Lower lobe of right lung (tissue), 2 donors: ENCODE measurements at regions not wholly inside any gene's neighbourhood (a gene's known extent, or its start where the extent isn't known, plus 50 kb on each side); places are given as distances from the start of the nearest gene placed in this dataset.

Experiments used
- ATAC-seq, 2 donors: fragments of 200-7000 bp; cut with Tn5 transposase; one replicate each; pipeline ENCODE4 v1.9.1; 2020 to 2022; ENCODE audit warnings: mild to moderate bottlenecking in 2 of 2, moderate library complexity in 2 of 2
- DNase-seq: peaks from one replicate; pipeline ENCODE4 v3.0.0-alpha.2; 2020
- H3K27ac ChIP-seq: fragments of 200-600 bp; one replicate; pipeline ENCODE4 v1.8.0; 2022
- H3K27me3 ChIP-seq: fragments of 200-600 bp; one replicate; pipeline ENCODE4 v1.8.0; 2022; ENCODE audit warnings: low read depth
- H3K36me3 ChIP-seq: fragments of 200-600 bp; one replicate; pipeline ENCODE4 v1.8.0; 2022; ENCODE audit warnings: mild to moderate bottlenecking
- H3K4me1 ChIP-seq: fragments of 200-600 bp; one replicate; pipeline ENCODE4 v1.8.0; 2022
- H3K4me3 ChIP-seq: fragments of 200-600 bp; one replicate; pipeline ENCODE4 v1.8.0; 2022; ENCODE audit warnings: mild to moderate bottlenecking
- H3K9me3 ChIP-seq: fragments of 200-600 bp; one replicate; pipeline ENCODE4 v1.8.0; 2022
- intact Hi-C: fragments of 100-400 bp; cut with DNase I; formaldehyde crosslinking; loops from one replicate; pipeline ENCODE4 v1.11.0; 2022
- TF ChIP-seq, protein P1 (sequence below): fragments of 200-600 bp; IDR thresholded peaks from one replicate; pipeline ENCODE4 v1.8.0; 2022; ENCODE audit warnings: antibody characterized with exemption, mild to moderate bottlenecking
- donor health status: DM: no; HTN: yes; CAD: no; lungs with severe emphysema.

DNA sequence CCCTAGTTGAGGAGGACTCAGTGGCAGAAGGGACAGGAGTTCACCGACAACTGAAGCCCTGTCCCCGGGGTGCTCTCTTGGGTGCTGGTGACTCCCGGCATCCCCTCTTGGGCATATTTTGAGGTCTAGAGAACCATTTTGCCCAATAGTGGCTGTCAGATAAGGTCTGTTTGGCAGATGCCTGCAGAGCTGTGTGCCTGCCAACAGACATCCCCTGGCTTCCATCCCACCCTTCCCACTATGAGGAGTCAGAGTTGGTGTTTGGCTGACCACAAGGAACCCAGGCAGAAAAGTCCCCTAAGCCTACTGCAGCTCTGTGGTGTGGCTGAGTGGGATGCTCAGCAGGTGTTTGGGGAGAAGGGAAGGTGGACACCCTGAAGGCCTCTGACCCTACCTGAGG lies 207.0 kb downstream of the AUH start:
- TF ChIP-seq, protein P1, sequence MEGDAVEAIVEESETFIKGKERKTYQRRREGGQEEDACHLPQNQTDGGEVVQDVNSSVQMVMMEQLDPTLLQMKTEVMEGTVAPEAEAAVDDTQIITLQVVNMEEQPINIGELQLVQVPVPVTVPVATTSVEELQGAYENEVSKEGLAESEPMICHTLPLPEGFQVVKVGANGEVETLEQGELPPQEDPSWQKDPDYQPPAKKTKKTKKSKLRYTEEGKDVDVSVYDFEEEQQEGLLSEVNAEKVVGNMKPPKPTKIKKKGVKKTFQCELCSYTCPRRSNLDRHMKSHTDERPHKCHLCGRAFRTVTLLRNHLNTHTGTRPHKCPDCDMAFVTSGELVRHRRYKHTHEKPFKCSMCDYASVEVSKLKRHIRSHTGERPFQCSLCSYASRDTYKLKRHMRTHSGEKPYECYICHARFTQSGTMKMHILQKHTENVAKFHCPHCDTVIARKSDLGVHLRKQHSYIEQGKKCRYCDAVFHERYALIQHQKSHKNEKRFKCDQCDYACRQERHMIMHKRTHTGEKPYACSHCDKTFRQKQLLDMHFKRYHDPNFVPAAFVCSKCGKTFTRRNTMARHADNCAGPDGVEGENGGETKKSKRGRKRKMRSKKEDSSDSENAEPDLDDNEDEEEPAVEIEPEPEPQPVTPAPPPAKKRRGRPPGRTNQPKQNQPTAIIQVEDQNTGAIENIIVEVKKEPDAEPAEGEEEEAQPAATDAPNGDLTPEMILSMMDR, result no peak
- Histone ChIP-seq H3K4me3 (no peak overlapping the region), H3K36me3 (no peaks in the 10 kb centered on the region), H3K27ac (no peak overlapping the region), H3K27me3 (no peaks in the 10 kb centered on the region), H3K9me3 (no peaks in the 10 kb centered on the region), H3K4me1 (peaks cover 10% of the 10 kb centered on the region)
- intact Hi-C loops, result no loop called here
- DNase-seq (no peak), ATAC-seq (no peak)

DNA sequence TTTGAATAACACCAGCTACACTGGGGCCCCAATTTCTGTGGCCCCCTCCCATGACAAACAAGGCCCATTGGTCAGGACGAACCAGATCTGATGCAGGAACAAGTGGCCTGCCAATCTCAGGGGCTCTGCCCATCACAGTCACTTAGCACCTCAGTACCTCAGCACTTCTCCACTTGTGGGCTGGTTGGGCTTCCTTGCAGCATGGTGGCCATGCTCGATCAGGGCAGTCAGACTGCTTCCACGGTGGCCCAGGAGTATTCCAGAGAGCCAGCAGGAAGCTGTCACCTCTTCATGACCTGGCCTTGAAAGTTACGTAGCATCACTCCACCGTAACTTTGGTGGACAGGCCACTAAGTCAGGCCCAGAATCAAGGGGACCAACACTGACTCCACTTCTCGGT lies 206.5 kb downstream of the AUH start:
- ATAC-seq, result no peak
- intact Hi-C loops, result no loop called here
- TF ChIP-seq, protein P1, result no peak
- Histone ChIP-seq H3K27ac (no peak overlapping the region), H3K9me3 (no peaks in the 10 kb centered on the region), H3K4me3 (no peak overlapping the region), H3K36me3 (no peaks in the 10 kb centered on the region), H3K27me3 (no peaks in the 10 kb centered on the region), H3K4me1 (peaks cover 15% of the 10 kb centered on the region)
- no peak for DNase-seq

DNA sequence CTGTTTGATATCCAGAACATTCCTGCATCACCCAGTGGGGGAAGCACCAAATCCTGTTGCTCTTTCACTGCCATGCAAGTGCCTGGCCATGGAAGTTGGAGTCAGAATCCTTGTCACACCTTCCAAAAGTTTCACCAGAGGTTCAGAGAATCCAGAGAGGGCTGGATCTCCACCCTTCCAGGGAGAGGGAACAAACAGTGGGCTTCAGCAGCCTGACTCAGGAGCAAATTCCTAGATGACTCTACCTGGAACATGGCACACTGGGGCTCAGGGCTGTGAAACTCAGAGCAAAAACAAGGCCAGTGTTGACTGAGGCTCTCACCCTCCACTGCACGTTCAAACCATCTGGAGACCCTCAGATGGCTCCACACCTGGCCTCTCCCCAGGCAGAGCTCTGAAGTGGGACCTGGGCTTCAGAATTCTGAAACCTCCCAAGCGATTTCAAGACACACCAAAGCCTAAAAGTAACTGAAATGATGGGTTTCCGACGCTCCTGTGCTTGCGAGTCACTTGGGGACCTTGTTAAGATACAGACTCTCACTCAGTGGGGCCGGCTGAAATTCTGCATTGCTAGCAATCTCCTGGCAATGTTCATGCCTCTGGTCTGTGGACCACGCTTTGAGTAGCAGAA lies 205.9 kb downstream of the AUH start:
- DNase-seq, result no peak
- TF ChIP-seq, protein P1, result no peak
- no peaks in the 10 kb centered on the region for H3K9me3 ChIP-seq
- H3K4me3 ChIP-seq, result no peak overlapping the region
- intact Hi-C loops, result no loop called here
- no peak for ATAC-seq
- H3K27ac ChIP-seq, result no peak overlapping the region
- H3K4me1 ChIP-seq, result peaks cover 13% of the 10 kb centered on the region
- H3K36me3 ChIP-seq, result no peaks in the 10 kb centered on the region
- H3K27me3 ChIP-seq, result no peaks in the 10 kb centered on the region

DNA sequence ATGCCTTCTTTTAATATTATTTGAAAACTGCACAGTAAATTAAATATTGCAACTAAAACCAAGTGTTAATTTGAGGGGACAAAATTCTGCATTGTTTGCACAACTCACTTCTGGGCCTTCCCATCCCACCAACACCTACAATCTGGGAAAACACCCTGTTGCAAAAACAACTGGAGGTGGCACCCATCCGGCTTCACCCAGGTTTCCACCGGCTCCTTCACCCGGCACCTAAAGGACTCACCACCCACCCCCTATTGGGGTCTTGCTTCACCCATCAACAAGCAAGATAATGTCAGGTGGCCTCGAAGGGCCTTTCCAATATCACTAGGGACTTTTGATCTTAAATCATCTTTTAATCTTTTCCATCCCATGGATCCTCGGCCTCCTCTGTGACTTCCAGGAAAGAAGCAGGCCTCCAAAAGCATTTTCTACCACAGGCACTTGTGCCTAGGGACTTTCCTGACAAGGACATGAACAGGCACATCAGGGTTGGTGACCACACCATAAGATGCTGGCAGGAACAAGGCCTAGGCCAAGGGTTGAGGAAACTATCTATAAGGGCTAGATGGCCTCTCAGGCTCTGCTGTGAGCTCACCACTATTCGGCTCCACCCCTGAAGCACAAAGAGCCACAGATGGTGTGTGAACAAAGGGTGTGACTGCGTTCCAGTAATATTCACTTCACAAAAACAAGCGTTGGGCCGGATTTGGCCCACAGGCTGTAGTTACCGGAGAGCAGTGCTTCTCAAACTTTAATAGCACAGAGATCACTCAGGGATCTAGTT lies 205.1 kb downstream of the AUH start:
- Histone ChIP-seq H3K27me3 (no peaks in the 10 kb centered on the region), H3K27ac (no peak overlapping the region), H3K9me3 (no peaks in the 10 kb centered on the region), H3K4me1 (peaks cover 14% of the 10 kb centered on the region), H3K36me3 (no peaks in the 10 kb centered on the region), H3K4me3 (no peak overlapping the region)
- TF ChIP-seq, protein P1, result no peak
- peak; percentile 54 to 79 for ATAC-seq
- intact Hi-C loops, result no loop called here
- no peak for DNase-seq

DNA sequence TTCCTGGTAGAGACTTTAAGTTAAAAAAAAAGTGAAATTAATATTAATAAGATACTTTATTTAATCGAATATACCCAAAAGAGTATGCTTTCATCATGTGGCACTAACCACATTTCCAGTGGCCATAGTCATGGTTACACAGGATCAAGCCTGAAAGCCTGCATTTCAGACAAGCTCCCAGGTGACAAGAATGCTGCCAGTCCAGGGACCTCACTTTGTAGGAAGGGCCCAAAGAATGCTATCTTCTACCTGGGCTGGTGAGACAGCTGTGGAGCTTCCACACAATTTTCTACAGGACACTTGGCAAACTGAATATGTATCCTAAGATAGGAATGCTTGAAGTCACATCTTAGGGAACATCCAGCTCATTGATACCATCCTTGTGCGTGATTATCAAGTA lies 203.8 kb downstream of the AUH start:
- Histone ChIP-seq H3K4me3 (no peak overlapping the region), H3K36me3 (no peaks in the 10 kb centered on the region), H3K4me1 (peaks cover 27% of the 10 kb centered on the region), H3K27me3 (no peaks in the 10 kb centered on the region), H3K9me3 (no peaks in the 10 kb centered on the region), H3K27ac (no peak overlapping the region)
- DNase-seq, result no peak
- ATAC-seq, result no peak
- intact Hi-C loops, result no loop called here
- TF ChIP-seq, protein P1, result no peak
